Ishikawa (cell line): ENCODE measurements at regions not wholly inside any gene's neighbourhood (a gene's known extent, or its start where the extent isn't known, plus 50 kb on each side); places are given as distances from the start of the nearest gene placed in this dataset.

Source experiments
- CEBPB ChIP-seq: IDR thresholded peaks from 2 replicates; pipeline ENCODE4 v1.6.1; 2012
- CREB1 ChIP-seq: IDR thresholded peaks from 2 replicates; pipeline ENCODE4 v1.6.1; 2012; ENCODE audit warnings: low read depth
- EGR1 ChIP-seq: IDR thresholded peaks from 2 replicates; pipeline ENCODE4 v1.6.1; 2012
- EP300 ChIP-seq: IDR thresholded peaks from 2 replicates; pipeline ENCODE4 v1.6.1; 2012; ENCODE audit warnings: borderline replicate concordance
- FOXM1 ChIP-seq: IDR thresholded peaks from 2 replicates; pipeline ENCODE4 v1.6.1; 2012; ENCODE audit warnings: low read depth, borderline replicate concordance
- MAX ChIP-seq: IDR thresholded peaks from 2 replicates; pipeline ENCODE4 v1.6.1; 2012
- NFIC ChIP-seq: IDR thresholded peaks from 2 replicates; pipeline ENCODE4 v1.6.1; 2012
- RAD21 ChIP-seq: IDR thresholded peaks from 2 replicates; pipeline ENCODE4 v1.6.1; 2012; ENCODE audit warnings: low read depth
- REST ChIP-seq: IDR thresholded peaks from 2 replicates; pipeline ENCODE4 v1.6.1; 2012; ENCODE audit warnings: low read depth, mild to moderate bottlenecking
- TAF1 ChIP-seq: IDR thresholded peaks from 2 replicates; pipeline ENCODE4 v1.6.1; 2012; ENCODE audit warnings: low read depth, mild to moderate bottlenecking
- TCF12 ChIP-seq: IDR thresholded peaks from 2 replicates; pipeline ENCODE4 v1.6.1; 2012; ENCODE audit warnings: low read depth
- TEAD4 ChIP-seq: IDR thresholded peaks from 2 replicates; pipeline ENCODE4 v1.6.1; 2012
- USF1 ChIP-seq: IDR thresholded peaks from 2 replicates; pipeline ENCODE4 v1.6.1; 2012
- YY1 ChIP-seq: IDR thresholded peaks from 2 replicates; pipeline ENCODE4 v1.6.1; 2012; ENCODE audit warnings: low read depth
- ZBTB7A ChIP-seq: IDR thresholded peaks from 2 replicates; pipeline ENCODE4 v1.6.1; 2012; ENCODE audit warnings: low read depth

GRCh38 chr12:91533366-91533765 lies 350.7 kb upstream of the DCN start:
- no peak for TF ChIP-seq TCF12
- no peak for TF ChIP-seq CREB1
- no peak for TF ChIP-seq TEAD4
- TF ChIP-seq USF1: no peak
- no peak for TF ChIP-seq EGR1
- TF ChIP-seq TAF1: no peak
- no peak for TF ChIP-seq EP300
- TF ChIP-seq FOXM1: no peak
- no peak for TF ChIP-seq ZBTB7A
- no peak for TF ChIP-seq CEBPB
- no peak for TF ChIP-seq REST
- no peak for TF ChIP-seq NFIC
- no peak for TF ChIP-seq RAD21
- TF ChIP-seq YY1: no peak
- TF ChIP-seq MAX: no peak

- TF ChIP-seq CEBPB: no peak
- TF ChIP-seq TAF1: no peak
- TF ChIP-seq EP300: no peak
- TF ChIP-seq REST: no peak
- no peak for TF ChIP-seq NFIC
- TF ChIP-seq YY1: no peak
- no peak for TF ChIP-seq CREB1
- no peak for TF ChIP-seq RAD21
- no peak for TF ChIP-seq FOXM1
- TF ChIP-seq TCF12: no peak
- no peak for TF ChIP-seq EGR1
- TF ChIP-seq USF1: no peak
- no peak for TF ChIP-seq ZBTB7A
- no peak for TF ChIP-seq MAX
- TF ChIP-seq TEAD4: no peak
Observed at GRCh38 chr12:91529829-91530228, 347.2 kb upstream of the DCN start.

GRCh38 chr12:91523831-91524230 lies 341.2 kb upstream of the DCN start:
- TF ChIP-seq CEBPB (no peak), ZBTB7A (no peak), NFIC (no peak), EGR1 (no peak), MAX (no peak), YY1 (no peak), TEAD4 (no peak), TCF12 (no peak), FOXM1 (no peak), TAF1 (no peak), USF1 (no peak), RAD21 (no peak), EP300 (no peak), REST (no peak), CREB1 (no peak)

- TF ChIP-seq REST (no peak), USF1 (no peak), CEBPB (no peak), ZBTB7A (no peak), TAF1 (no peak), CREB1 (no peak), FOXM1 (no peak), TCF12 (no peak), TEAD4 (no peak), EP300 (no peak), RAD21 (no peak), MAX (no peak), NFIC (no peak), YY1 (no peak), EGR1 (no peak)
Observed at GRCh38 chr12:91516695-91517047, 334.1 kb upstream of the DCN start.
